Ovary (tissue), 7 donors: ENCODE measurements at regions not wholly inside any gene's neighbourhood (a gene's known extent, or its start where the extent isn't known, plus 50 kb on each side); places are given as distances from the start of the nearest gene placed in this dataset.

ENCODE experiments used
- DNase-seq, 5 donors: peaks; one replicate each; pipeline ENCODE4 v3.0.0-alpha.2; 2019 to 2020
- H3K27ac ChIP-seq, 2 donors: fragments of 200-600 bp; one replicate each; pipeline versions ENCODE4 v1.5.1 to v1.8.0; 2019 to 2022
- H3K27me3 ChIP-seq: fragments of 200-600 bp; one replicate; pipeline ENCODE4 v1.8.0; 2022
- H3K36me3 ChIP-seq: fragments of 200-600 bp; sonication (generic); one replicate; pipeline ENCODE4 v1.5.1; 2019
- H3K4me1 ChIP-seq: one replicate; pipeline ENCODE4 v1.8.1; 2013; ENCODE audit warnings: mild to moderate bottlenecking, moderate library complexity; ENCODE audit not compliant: insufficient read depth
- H3K4me3 ChIP-seq: fragments of 200-600 bp; sonication (generic); one replicate; pipeline ENCODE4 v1.5.1; 2017
- H3K9me3 ChIP-seq, 2 donors: fragments of 200-600 bp in 1 of 2; sonication (generic) in 1 of 2; one replicate each; pipeline versions ENCODE4 v1.5.1 to v1.8.1; 2013 to 2019; ENCODE audit warnings: mild to moderate bottlenecking in 1 of 2, moderate library complexity in 1 of 2
- CTCF ChIP-seq, 3 donors: fragments of 450-650 bp in 2 of 3; fragments of 200-600 bp in 1 of 3; IDR thresholded peaks; one replicate each; pipeline versions ENCODE4 v1.5.1 to v1.8.0; 2016 to 2022; ENCODE audit warnings: antibody characterized with exemption in 3 of 3, mild to moderate bottlenecking in 1 of 3
- EP300 ChIP-seq: sonication (generic); formaldehyde crosslinking; IDR thresholded peaks from one replicate; pipeline ENCODE4 v1.6.1; 2017; ENCODE audit warnings: antibody characterized with exemption
- POLR2A ChIP-seq: fragments of 450-650 bp; IDR thresholded peaks from one replicate; pipeline ENCODE4 v1.6.1; 2017; ENCODE audit warnings: antibody characterized with exemption, mild to moderate bottlenecking, moderate library complexity
- WGBS, 3 donors: extraction: QIAGEN DNeasy Blood & Tissue Kit in 1 of 3; methylation state at CpG; one replicate each; pipeline versions ENCODE4 v1.1.5 to v1.1.7; 2013 to 2017; 5-methylcytosine and 5-hydroxymethylcytosine counted together
- intact Hi-C, 4 donors: fragments of 100-400 bp; cut with DNase I; formaldehyde crosslinking; loops; one replicate each; pipeline versions ENCODE4 v1.11.0 to v1.15.1; 2022 to 2023
- donor health status: DM: no; HTN: no; CAD: no; lungs with moderate emphysema.
- donor health status: DM: no; HTN: no; CAD: no.
- donor health status: Bipolar disorder and iron deficiency.
- donor health status: DM: no; HTN: no; CAD: no.
- donor health status: DM: yes; HTN: yes; CAD: no.

GRCh38 chr3:164113371-164114332 is 964.6 kb downstream of the SI start:
- H3K4me1 ChIP-seq = no peaks in the 10 kb centered on the region
- no peaks in the 10 kb centered on the region for H3K27me3 ChIP-seq
- no peaks in the 10 kb centered on the region for H3K36me3 ChIP-seq
- intact Hi-C loops = no loop called here
- no peak overlapping the region for H3K27ac ChIP-seq
- no peak for DNase-seq
- no peak overlapping the region for H3K4me3 ChIP-seq
- no peaks in the 10 kb centered on the region for H3K9me3 ChIP-seq
- TF ChIP-seq CTCF (IDR thresholded peaks at IDR 0.05) (no peak), POLR2A (no peak), EP300 (no peak)
- 67 to 84% (median 74%) methylated on average over 8 of the region's 8 CpGs for WGBS, 3 donors

GRCh38 chr3:164096352-164096751 is 981.9 kb downstream of the SI start:
- intact Hi-C loops = no loop called here

GRCh38 chr3:164095949-164096348 is 982.3 kb downstream of the SI start:
- no peak overlapping the region for H3K4me3 ChIP-seq
- intact Hi-C loops = no loop called here
- 92 to 94% (median 93%) methylated on average over 2 of the region's 2 CpGs for WGBS, 3 donors
- no peaks in the 10 kb centered on the region for H3K4me1 ChIP-seq
- no peak for DNase-seq
- TF ChIP-seq CTCF (IDR thresholded peaks at IDR 0.05) (no peak), POLR2A (no peak), EP300 (no peak)
- H3K27me3 ChIP-seq = no peaks in the 10 kb centered on the region
- no peaks in the 10 kb centered on the region for H3K9me3 ChIP-seq
- no peak overlapping the region for H3K27ac ChIP-seq
- no peaks in the 10 kb centered on the region for H3K36me3 ChIP-seq

More at GRCh38 chr3:164096352-164096751, 981.9 kb downstream of the SI start:
- H3K4me3 ChIP-seq = no peak overlapping the region
- no peak for DNase-seq
- no peak overlapping the region for H3K27ac ChIP-seq
- no peak for TF ChIP-seq EP300
- no peak for TF ChIP-seq POLR2A
- no peak for TF ChIP-seq CTCF (IDR thresholded peaks at IDR 0.05)
- H3K27me3 ChIP-seq = no peaks in the 10 kb centered on the region
- H3K36me3 ChIP-seq = no peaks in the 10 kb centered on the region
- H3K4me1 ChIP-seq = no peaks in the 10 kb centered on the region
- H3K9me3 ChIP-seq = no peaks in the 10 kb centered on the region

GRCh38 chr3:164095279-164095678 is 983.0 kb downstream of the SI start:
- TF ChIP-seq EP300 = no peak
- TF ChIP-seq POLR2A = no peak
- no peak for TF ChIP-seq CTCF (IDR thresholded peaks at IDR 0.05)
- Histone ChIP-seq H3K4me1 (no peaks in the 10 kb centered on the region), H3K27me3 (no peaks in the 10 kb centered on the region), H3K36me3 (no peaks in the 10 kb centered on the region), H3K4me3 (no peak overlapping the region), H3K27ac (no peak overlapping the region), H3K9me3 (no peaks in the 10 kb centered on the region)
- intact Hi-C loops = no loop called here
- no peak for DNase-seq
- WGBS, 3 donors = 47 to 62% (median 49%) methylated on average over 3 of the region's 3 CpGs
